22Rv1 (cell line): ENCODE measurements at regions not wholly inside any gene's neighbourhood (a gene's known extent, or its start where the extent isn't known, plus 50 kb on each side); places are given as distances from the start of the nearest gene placed in this dataset.

ENCODE experiments used
- CTCF ChIP-seq: fragments of 450-650 bp; IDR thresholded peaks from 2 replicates; pipeline ENCODE4 v1.5.1; 2017; ENCODE audit warnings: mild to moderate bottlenecking
- ZFX ChIP-seq: fragments of 450-650 bp; IDR thresholded peaks from 2 replicates; pipeline ENCODE4 v1.6.1; 2017; ENCODE audit warnings: antibody characterized with exemption, borderline replicate concordance

GRCh38 chr11:19617696-19618523 is 94.7 kb upstream of the NAV2 start:
- TF ChIP-seq CTCF (no peak), ZFX (no peak)
